ENCODE measurements at regions not wholly inside any gene's neighbourhood (a gene's known extent, or its start where the extent isn't known, plus 50 kb on each side); places are given as distances from the start of the nearest gene placed in this dataset.

DNA sequence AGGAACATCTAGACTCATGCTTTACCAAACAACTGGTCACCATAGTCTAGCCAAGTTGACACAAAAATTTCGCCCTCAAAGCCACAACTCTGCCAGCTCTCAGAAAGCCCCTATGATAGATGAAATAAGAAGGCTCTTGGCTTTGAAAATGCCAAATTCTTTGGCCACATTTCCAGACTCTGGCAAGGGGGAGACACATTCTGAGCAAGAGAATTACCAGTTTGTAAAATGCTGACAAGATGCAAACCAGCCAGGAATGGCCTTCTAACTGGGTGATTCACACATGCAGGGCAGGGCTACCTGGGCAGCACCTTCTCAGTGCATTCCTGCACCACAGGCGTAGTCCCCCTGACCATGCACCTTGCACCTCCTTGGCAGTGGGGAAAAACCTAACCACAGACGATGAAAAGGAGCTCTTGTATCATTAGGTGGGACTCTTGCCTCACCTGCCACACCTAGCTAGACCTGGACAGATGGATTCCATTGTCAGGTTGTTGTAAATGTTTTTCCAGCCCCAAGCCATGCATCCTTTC lies 77.4 kb upstream of the CPEB2 start:
- CTCF ChIA-PET = no interaction called here
- H4K20me1 ChIP-seq (ENCODE audit: low read length) = no peaks in the 10 kb centered on the region
- no peaks in the 10 kb centered on the region for H3K79me2 ChIP-seq (ENCODE audit: low read length)
- H3K36me3 ChIP-seq (ENCODE audit: low read depth, low read length) = no peaks in the 10 kb centered on the region
- no peaks in the 10 kb centered on the region for H3K27me3 ChIP-seq (ENCODE audit: low read length)
- no peak overlapping the region for H3K4me2 ChIP-seq (ENCODE audit: low read length)
- TF ChIP-seq, protein P1, sequence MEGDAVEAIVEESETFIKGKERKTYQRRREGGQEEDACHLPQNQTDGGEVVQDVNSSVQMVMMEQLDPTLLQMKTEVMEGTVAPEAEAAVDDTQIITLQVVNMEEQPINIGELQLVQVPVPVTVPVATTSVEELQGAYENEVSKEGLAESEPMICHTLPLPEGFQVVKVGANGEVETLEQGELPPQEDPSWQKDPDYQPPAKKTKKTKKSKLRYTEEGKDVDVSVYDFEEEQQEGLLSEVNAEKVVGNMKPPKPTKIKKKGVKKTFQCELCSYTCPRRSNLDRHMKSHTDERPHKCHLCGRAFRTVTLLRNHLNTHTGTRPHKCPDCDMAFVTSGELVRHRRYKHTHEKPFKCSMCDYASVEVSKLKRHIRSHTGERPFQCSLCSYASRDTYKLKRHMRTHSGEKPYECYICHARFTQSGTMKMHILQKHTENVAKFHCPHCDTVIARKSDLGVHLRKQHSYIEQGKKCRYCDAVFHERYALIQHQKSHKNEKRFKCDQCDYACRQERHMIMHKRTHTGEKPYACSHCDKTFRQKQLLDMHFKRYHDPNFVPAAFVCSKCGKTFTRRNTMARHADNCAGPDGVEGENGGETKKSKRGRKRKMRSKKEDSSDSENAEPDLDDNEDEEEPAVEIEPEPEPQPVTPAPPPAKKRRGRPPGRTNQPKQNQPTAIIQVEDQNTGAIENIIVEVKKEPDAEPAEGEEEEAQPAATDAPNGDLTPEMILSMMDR (conservative IDR thresholded peaks at IDR 0.05; ENCODE audit: low read depth, low read length) = no peak
- TF ChIP-seq EZH2phosphoT487 (IDR thresholded peaks at IDR 0.05; ENCODE audit: borderline replicate concordance, low read length) (no peak), EZH2 (IDR thresholded peaks at IDR 0.05; ENCODE audit: low read length, unreplicated experiment) (no peak)
- no peaks in the 10 kb centered on the region for H3F3A ChIP-seq (ENCODE audit: low read length, unreplicated experiment)
- intact Hi-C loops (cut with micrococcal nuclease) = no loop called here
- H3K4me1 ChIP-seq (ENCODE audit: insufficient read depth, low read length) = no peaks in the 10 kb centered on the region
- no peak overlapping the region for H2AFZ ChIP-seq (ENCODE audit: low read length)
- H3K4me3 ChIP-seq (ENCODE audit: low read length) = no peak overlapping the region
- DNase-seq (peak; percentile 60), ATAC-seq (peak; percentile 46)
- H3K9me3 ChIP-seq (ENCODE audit: low read length) = no peaks in the 10 kb centered on the region
- POLR2A ChIA-PET (ENCODE audit: unreplicated experiment) = no interaction called here
- peak overlapping the region; percentile 51 for H3K27ac ChIP-seq (ENCODE audit: low read length)
- H3K9ac ChIP-seq (ENCODE audit: low read length) = no peak overlapping the region
- no peaks in the 10 kb centered on the region for H3K9me2 ChIP-seq (replicated peaks; ENCODE audit: low read length)
- no TSS peak for BruUV-seq (replicated peaks)

DNA sequence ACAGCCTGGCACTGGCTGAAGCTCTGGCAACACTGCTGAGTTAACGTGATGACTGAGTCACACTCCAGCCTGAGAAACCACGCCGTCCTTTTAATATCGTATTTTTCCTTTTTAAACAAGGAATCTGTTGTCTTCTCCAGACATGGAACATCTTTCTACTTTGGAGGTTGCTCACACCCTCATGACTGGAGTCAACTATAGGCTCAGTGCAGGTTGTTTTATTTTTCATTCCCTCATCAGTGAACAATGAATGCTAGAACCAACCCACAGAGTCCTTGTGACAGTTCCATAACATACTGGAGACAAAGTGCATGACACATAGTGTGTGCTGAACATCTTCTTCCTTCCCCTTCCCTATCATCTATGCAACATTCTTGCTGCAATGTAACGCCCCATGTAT lies 76.8 kb upstream of the CPEB2 start:
- no TSS peak for BruUV-seq (replicated peaks)
- Histone ChIP-seq H3K36me3 (ENCODE audit: low read depth, low read length) (no peaks in the 10 kb centered on the region), H3K9me2 (replicated peaks; ENCODE audit: low read length) (no peaks in the 10 kb centered on the region), H3K4me3 (ENCODE audit: low read length) (no peak overlapping the region), H3K4me1 (ENCODE audit: insufficient read depth, low read length) (no peaks in the 10 kb centered on the region), H3K27ac (ENCODE audit: low read length) (peak overlapping the region; percentile 51), H3K79me2 (ENCODE audit: low read length) (no peaks in the 10 kb centered on the region), H3K9me3 (ENCODE audit: low read length) (no peaks in the 10 kb centered on the region), H3K9ac (ENCODE audit: low read length) (no peak overlapping the region), H3K27me3 (ENCODE audit: low read length) (no peaks in the 10 kb centered on the region), H2AFZ (ENCODE audit: low read length) (no peak overlapping the region), H3F3A (ENCODE audit: low read length, unreplicated experiment) (no peaks in the 10 kb centered on the region), H3K4me2 (ENCODE audit: low read length) (no peak overlapping the region), H4K20me1 (ENCODE audit: low read length) (no peaks in the 10 kb centered on the region)
- ChIA-PET POLR2A (ENCODE audit: unreplicated experiment) (no interaction called here), CTCF (no interaction called here)
- ATAC-seq (no peak), DNase-seq (peak; percentile 19)
- intact Hi-C loops (cut with micrococcal nuclease) = no loop called here
- TF ChIP-seq EZH2phosphoT487 (IDR thresholded peaks at IDR 0.05; ENCODE audit: borderline replicate concordance, low read length) (no peak), EZH2 (IDR thresholded peaks at IDR 0.05; ENCODE audit: low read length, unreplicated experiment) (no peak)
- TF ChIP-seq, protein P1 (conservative IDR thresholded peaks at IDR 0.05; ENCODE audit: low read depth, low read length) = no peak

DNA sequence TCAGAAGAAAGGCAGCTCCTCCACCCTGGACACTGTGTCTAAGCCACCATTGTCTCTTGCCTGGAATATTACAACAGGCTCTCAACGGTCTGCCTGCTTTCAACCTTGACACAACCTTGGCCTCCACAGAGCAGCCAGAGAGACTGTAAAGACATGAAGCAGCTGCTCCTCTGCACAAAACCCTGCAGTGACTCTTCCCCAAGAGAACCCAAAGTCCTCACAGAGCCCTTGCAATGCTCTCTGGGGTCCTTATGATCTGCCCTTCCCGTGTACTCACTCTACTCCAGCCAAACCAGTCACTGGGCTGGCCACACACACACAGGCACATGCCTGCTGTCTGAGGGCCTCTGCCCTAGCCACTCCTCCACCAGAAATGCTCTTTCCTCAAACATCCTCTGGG lies 75.9 kb upstream of the CPEB2 start:
- Histone ChIP-seq H3K4me1 (ENCODE audit: insufficient read depth, low read length) (no peaks in the 10 kb centered on the region), H3K36me3 (ENCODE audit: low read depth, low read length) (no peaks in the 10 kb centered on the region), H3K9ac (ENCODE audit: low read length) (no peak overlapping the region), H3K9me3 (ENCODE audit: low read length) (no peaks in the 10 kb centered on the region), H3K4me2 (ENCODE audit: low read length) (no peak overlapping the region), H4K20me1 (ENCODE audit: low read length) (no peaks in the 10 kb centered on the region), H3K79me2 (ENCODE audit: low read length) (no peaks in the 10 kb centered on the region), H3K27me3 (ENCODE audit: low read length) (no peaks in the 10 kb centered on the region), H3F3A (ENCODE audit: low read length, unreplicated experiment) (no peaks in the 10 kb centered on the region), H3K9me2 (replicated peaks; ENCODE audit: low read length) (no peaks in the 10 kb centered on the region), H3K4me3 (ENCODE audit: low read length) (no peak overlapping the region), H2AFZ (ENCODE audit: low read length) (no peak overlapping the region), H3K27ac (ENCODE audit: low read length) (no peak overlapping the region)
- POLR2A ChIA-PET (ENCODE audit: unreplicated experiment) = no interaction called here
- ATAC-seq (no peak), DNase-seq (no peak)
- TF ChIP-seq EZH2phosphoT487 (IDR thresholded peaks at IDR 0.05; ENCODE audit: borderline replicate concordance, low read length) (no peak), EZH2 (IDR thresholded peaks at IDR 0.05; ENCODE audit: low read length, unreplicated experiment) (no peak)
- TF ChIP-seq, protein P1 (conservative IDR thresholded peaks at IDR 0.05; ENCODE audit: low read depth, low read length) = no peak
- intact Hi-C loops (cut with micrococcal nuclease) = no loop called here
- CTCF ChIA-PET = no interaction called here
- no TSS peak for BruUV-seq (replicated peaks)
